NCI-H187 treated with DMSO at 0.1 percent for 48 hours (cell line): ENCODE measurements at regions not wholly inside any gene's neighbourhood (a gene's known extent, or its start where the extent isn't known, plus 50 kb on each side); places are given as distances from the start of the nearest gene placed in this dataset.

Source experiments
- DNase-seq: peaks from one replicate; lab custom pipeline; 2025; lab: John Stamatoyannopoulos, UW

GRCh38 chr3:124576565-124577493 lies 153.4 kb upstream of the UMPS start:
- no peak for DNase-seq

GRCh38 chr3:124577494-124578167 lies 152.6 kb upstream of the UMPS start:
- DNase-seq = no peak

- DNase-seq = no peak
Observed at GRCh38 chr3:124579641-124580040, 150.6 kb upstream of the UMPS start.

- no peak for DNase-seq
Observed at GRCh38 chr3:124582196-124582595, 148.1 kb upstream of the UMPS start.

- no peak for DNase-seq
Observed at GRCh38 chr3:124582621-124583395, 147.4 kb upstream of the UMPS start.

GRCh38 chr3:124584245-124584551 lies 146.1 kb upstream of the UMPS start:
- no peak for DNase-seq

- DNase-seq = no peak
Observed at GRCh38 chr3:124584552-124585391, 145.5 kb upstream of the UMPS start.

- DNase-seq = no peak
Observed at GRCh38 chr3:124586126-124587052, 143.9 kb upstream of the UMPS start.

- DNase-seq = no peak
Observed at GRCh38 chr3:124587053-124587408, 143.2 kb upstream of the UMPS start.

GRCh38 chr3:124588036-124588435 lies 142.2 kb upstream of the UMPS start:
- DNase-seq = no peak

GRCh38 chr3:124588794-124589193 lies 141.5 kb upstream of the UMPS start:
- no peak for DNase-seq

GRCh38 chr3:124591699-124592098 lies 138.6 kb upstream of the UMPS start:
- DNase-seq = no peak

- DNase-seq = no peak
Observed at GRCh38 chr3:124592658-124593441, 137.4 kb upstream of the UMPS start.

GRCh38 chr3:124593442-124593829 lies 136.8 kb upstream of the UMPS start:
- no peak for DNase-seq

GRCh38 chr3:124594581-124594980 lies 135.7 kb upstream of the UMPS start:
- DNase-seq = no peak

- DNase-seq = no peak
Observed at GRCh38 chr3:124597273-124597672, 133.0 kb upstream of the UMPS start.

GRCh38 chr3:124597979-124598378 lies 132.3 kb upstream of the UMPS start:
- no peak for DNase-seq

- DNase-seq = no peak
Observed at GRCh38 chr3:124599147-124599765, 131.0 kb upstream of the UMPS start.
